ENCODE measurements at regions not wholly inside any gene's neighbourhood (a gene's known extent, or its start where the extent isn't known, plus 50 kb on each side); places are given as distances from the start of the nearest gene placed in this dataset.

DNA sequence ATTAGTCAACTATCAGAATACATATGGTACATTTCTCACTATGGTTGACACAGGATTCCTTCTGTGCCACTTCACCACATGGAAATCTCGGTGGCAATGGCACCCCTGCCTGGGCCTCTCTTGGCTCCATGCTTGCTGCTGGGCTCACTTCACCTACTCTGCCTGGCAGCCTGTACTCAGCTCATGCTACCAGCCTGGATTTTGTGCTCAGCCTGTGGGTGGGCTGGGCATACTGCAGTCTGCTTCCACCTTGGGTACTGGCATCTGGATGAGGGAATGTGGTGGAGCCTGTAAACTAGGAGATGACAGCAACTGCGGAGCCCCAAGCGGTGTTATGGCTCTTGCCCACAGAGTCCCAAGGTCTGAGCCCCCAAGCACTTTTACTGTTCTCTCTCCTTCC, 604.1 kb downstream of the MTRR start:
- TF ChIP-seq, protein P1, sequence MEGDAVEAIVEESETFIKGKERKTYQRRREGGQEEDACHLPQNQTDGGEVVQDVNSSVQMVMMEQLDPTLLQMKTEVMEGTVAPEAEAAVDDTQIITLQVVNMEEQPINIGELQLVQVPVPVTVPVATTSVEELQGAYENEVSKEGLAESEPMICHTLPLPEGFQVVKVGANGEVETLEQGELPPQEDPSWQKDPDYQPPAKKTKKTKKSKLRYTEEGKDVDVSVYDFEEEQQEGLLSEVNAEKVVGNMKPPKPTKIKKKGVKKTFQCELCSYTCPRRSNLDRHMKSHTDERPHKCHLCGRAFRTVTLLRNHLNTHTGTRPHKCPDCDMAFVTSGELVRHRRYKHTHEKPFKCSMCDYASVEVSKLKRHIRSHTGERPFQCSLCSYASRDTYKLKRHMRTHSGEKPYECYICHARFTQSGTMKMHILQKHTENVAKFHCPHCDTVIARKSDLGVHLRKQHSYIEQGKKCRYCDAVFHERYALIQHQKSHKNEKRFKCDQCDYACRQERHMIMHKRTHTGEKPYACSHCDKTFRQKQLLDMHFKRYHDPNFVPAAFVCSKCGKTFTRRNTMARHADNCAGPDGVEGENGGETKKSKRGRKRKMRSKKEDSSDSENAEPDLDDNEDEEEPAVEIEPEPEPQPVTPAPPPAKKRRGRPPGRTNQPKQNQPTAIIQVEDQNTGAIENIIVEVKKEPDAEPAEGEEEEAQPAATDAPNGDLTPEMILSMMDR (IDR thresholded peaks at IDR 0.05) = no peak

DNA sequence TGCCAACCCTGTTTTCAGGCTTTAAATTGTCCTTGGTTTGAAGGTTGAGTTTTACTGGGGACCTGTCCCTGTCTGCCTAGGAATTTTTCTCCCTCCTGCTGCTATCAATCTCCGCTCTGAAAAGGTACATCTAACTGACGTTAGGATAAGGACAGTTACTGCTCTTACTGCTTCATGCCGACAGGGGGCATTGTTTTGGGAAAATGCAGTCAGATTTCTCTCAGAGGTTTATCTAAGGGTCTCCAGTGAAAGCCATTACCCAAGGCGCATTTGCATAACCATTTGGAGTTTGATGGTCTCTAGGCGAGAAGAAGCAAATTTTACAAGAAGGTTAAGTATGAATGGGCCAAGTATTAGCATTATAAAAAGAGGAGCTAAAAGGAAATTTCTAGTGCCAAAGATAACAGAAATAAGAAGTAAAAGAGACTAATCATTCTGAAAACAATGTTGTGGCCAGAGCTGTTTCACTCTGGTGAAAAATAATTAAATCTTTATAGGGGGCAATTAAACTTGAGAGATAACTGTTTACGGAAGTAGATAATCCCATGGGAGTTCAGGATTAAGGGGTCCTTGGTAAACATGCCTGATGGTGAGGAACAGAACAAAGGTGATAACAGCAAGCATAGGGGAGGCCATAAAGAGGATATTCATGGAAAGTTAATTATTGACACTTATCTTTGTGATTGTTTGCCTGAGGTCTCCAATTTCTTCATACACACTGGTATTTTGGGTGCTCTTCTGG, 605.0 kb downstream of the MTRR start:
- TF ChIP-seq, protein P1 (IDR thresholded peaks at IDR 0.05) = no peak

- TF ChIP-seq, protein P1 (IDR thresholded peaks at IDR 0.05) = no peak
Observed at GRCh38 chr5:8474569-8474930, 605.6 kb downstream of the MTRR start.

GRCh38 chr5:8478326-8478725, 609.4 kb downstream of the MTRR start:
- TF ChIP-seq, protein P1 (IDR thresholded peaks at IDR 0.05) = no peak

GRCh38 chr5:8481007-8481406, 612.1 kb downstream of the MTRR start:
- TF ChIP-seq, protein P1 (IDR thresholded peaks at IDR 0.05) = no peak

GRCh38 chr5:8491254-8491653, 622.3 kb downstream of the MTRR start:
- TF ChIP-seq, protein P1 (IDR thresholded peaks at IDR 0.05) = no peak

- TF ChIP-seq, protein P1 (IDR thresholded peaks at IDR 0.05) = no peak
Observed at GRCh38 chr5:8493176-8493575, 624.2 kb downstream of the MTRR start.

- TF ChIP-seq, protein P1 (IDR thresholded peaks at IDR 0.05) = no peak
Observed at GRCh38 chr5:8500426-8500825, 631.5 kb downstream of the MTRR start.

All from LNCAP (cell line).